HepG2 (cell line): ENCODE measurements at regions not wholly inside any gene's neighbourhood (a gene's known extent, or its start where the extent isn't known, plus 50 kb on each side); places are given as distances from the start of the nearest gene placed in this dataset.

Source experiments
- ARID5B ChIP-seq: IDR thresholded peaks from 2 replicates; pipeline ENCODE4 v1.4.0; 2020; ENCODE audit warnings: mild to moderate bottlenecking, missing genetic modification reagents
- ARNT2 ChIP-seq: sonication (generic); formaldehyde crosslinking; IDR thresholded peaks from 2 replicates; pipeline ENCODE4 v1.8.0; 2022; ENCODE audit warnings: mild to moderate bottlenecking, low read depth, missing genetic modification reagents, moderate library complexity
- ATF7 ChIP-seq, 2 experiments: fragments of 450-650 bp in 1 of 2; sonication (generic) in 1 of 2; formaldehyde crosslinking in 1 of 2; IDR thresholded peaks; 2 replicates each; pipeline versions ENCODE4 v1.4.0 to v1.6.1; 2016 to 2020; ENCODE audit warnings: antibody characterized with exemption in 1 of 2, mild to moderate bottlenecking in 1 of 2, missing genetic modification reagents in 1 of 2
- MBD4 ChIP-seq: IDR thresholded peaks from 2 replicates; pipeline ENCODE4 v1.6.1; 2012; ENCODE audit warnings: low read length, inconsistent platforms, borderline replicate concordance
- NR0B2 ChIP-seq: sonication (generic); formaldehyde crosslinking; IDR thresholded peaks from 2 replicates; pipeline ENCODE4 v1.4.0; 2020; ENCODE audit warnings: mild to moderate bottlenecking, missing genetic modification reagents
- REPIN1 ChIP-seq: sonication (generic); formaldehyde crosslinking; IDR thresholded peaks from 2 replicates; pipeline ENCODE4 v1.8.0; 2022; ENCODE audit warnings: missing genetic modification reagents, low read depth, mild to moderate bottlenecking, borderline replicate concordance
- SMYD3 ChIP-seq: sonication (generic); formaldehyde crosslinking; IDR thresholded peaks from 2 replicates; pipeline ENCODE4 v1.8.1; 2023; ENCODE audit warnings: mild to moderate bottlenecking, missing genetic modification reagents
- STAT6 ChIP-seq: sonication (generic); formaldehyde crosslinking; IDR thresholded peaks from 2 replicates; pipeline ENCODE4 v1.4.0; 2020; ENCODE audit warnings: missing genetic modification reagents, mild to moderate bottlenecking, borderline replicate concordance
- TARDBP ChIP-seq: sonication (generic); formaldehyde crosslinking; IDR thresholded peaks from 2 replicates; pipeline ENCODE4 v1.8.0; 2022; ENCODE audit warnings: mild to moderate bottlenecking, missing genetic modification reagents
- TGIF2 ChIP-seq: IDR thresholded peaks from 2 replicates; pipeline ENCODE4 v1.6.1; 2016; ENCODE audit warnings: control low read depth, missing compliant biosample characterization
- XRCC5 ChIP-seq: fragments of 200-400 bp; formaldehyde crosslinking; optimal IDR thresholded peaks from 2 replicates; pipeline ENCODE3; 2017; ENCODE audit warnings: mild to moderate bottlenecking, low read length
- YY1 ChIP-seq: IDR thresholded peaks from 2 replicates; pipeline ENCODE4 v1.6.1; 2011; ENCODE audit warnings: low read length, low read depth, moderate library complexity, mild to moderate bottlenecking; ENCODE audit not compliant: insufficient read depth, insufficient replicate concordance
- ZBTB7A ChIP-seq: sonication (generic); formaldehyde crosslinking; IDR thresholded peaks from 2 replicates; pipeline ENCODE4 v1.8.0; 2022; ENCODE audit warnings: mild to moderate bottlenecking, missing genetic modification reagents
- ZNF44 ChIP-seq: sonication (generic); formaldehyde crosslinking; IDR thresholded peaks from 2 replicates; pipeline ENCODE4 v1.5.1; 2020; ENCODE audit warnings: mild to moderate bottlenecking, missing genetic modification reagents
- ZNF510 ChIP-seq: sonication (generic); formaldehyde crosslinking; IDR thresholded peaks from 2 replicates; pipeline ENCODE4 v1.4.0; 2020; ENCODE audit warnings: low read depth, mild to moderate bottlenecking, missing genetic modification reagents
- ZNF691 ChIP-seq: sonication (generic); formaldehyde crosslinking; IDR thresholded peaks from 2 replicates; pipeline ENCODE4 v1.4.0; 2020; ENCODE audit warnings: missing genetic modification reagents, low read depth, mild to moderate bottlenecking, borderline replicate concordance
- ZNF878 ChIP-seq: sonication (generic); formaldehyde crosslinking; IDR thresholded peaks from 2 replicates; pipeline ENCODE4 v1.8.1; 2023; ENCODE audit warnings: mild to moderate bottlenecking, missing genetic modification reagents, moderate library complexity
- ZNF879 ChIP-seq: sonication (generic); formaldehyde crosslinking; IDR thresholded peaks from 2 replicates; pipeline ENCODE4 v1.8.1; 2023; ENCODE audit warnings: missing genetic modification reagents
- ZNF883 ChIP-seq: sonication (generic); formaldehyde crosslinking; IDR thresholded peaks from 2 replicates; pipeline ENCODE4 v1.5.1; 2020; ENCODE audit warnings: mild to moderate bottlenecking, missing genetic modification reagents; ENCODE audit errors: not compliant biosample characterization

- TF ChIP-seq ARID5B (CRISPR knock-in tag) (peak; percentile 99), TARDBP (peak; percentile 96), ZNF44 (CRISPR knock-in tag) (no peak), ZNF510 (peak; percentile 83), REPIN1 (CRISPR knock-in tag) (peak; percentile 76), ATF7 (IDR thresholded peaks at IDR 0.05) (no peak), ATF7 (CRISPR knock-in tag; IDR thresholded peaks at IDR 0.05) (peak; percentile 86), TGIF2 (CRISPR knock-in tag) (peak; percentile 89), XRCC5 (peak; percentile 90), YY1 (peak; percentile 82), ZNF691 (peak; percentile 82; the same call in 1 of the 2 replicates), ARNT2 (CRISPR knock-in tag) (peak; percentile 97), SMYD3 (no peak), ZBTB7A (no peak), NR0B2 (0 out of 2 replicates have a peak, but pooled peaks have one; percentile 43), ZNF883 (no peak), MBD4 (0 out of 2 replicates have a peak, but pooled peaks have one; percentile 45), ZNF878 (CRISPR knock-in tag) (peak; percentile 84), STAT6 (peak; percentile 65; the same call in 1 of the 2 replicates), ZNF879 (no peak)
Measured at GRCh38 chr12:114799574-114800487, 115.9 kb upstream of the TBX3 start (continued).
